Endothelial cell of hepatic sinusoid (primary cell): ENCODE measurements at regions not wholly inside any gene's neighbourhood (a gene's known extent, or its start where the extent isn't known, plus 50 kb on each side); places are given as distances from the start of the nearest gene placed in this dataset.

Source experiments
- in situ Hi-C: cut with HindIII; loops from 2 replicates; pipeline ENCODE4 v1.10.0; 2017; ENCODE audit warnings: low sequenced_read_pairs

DNA sequence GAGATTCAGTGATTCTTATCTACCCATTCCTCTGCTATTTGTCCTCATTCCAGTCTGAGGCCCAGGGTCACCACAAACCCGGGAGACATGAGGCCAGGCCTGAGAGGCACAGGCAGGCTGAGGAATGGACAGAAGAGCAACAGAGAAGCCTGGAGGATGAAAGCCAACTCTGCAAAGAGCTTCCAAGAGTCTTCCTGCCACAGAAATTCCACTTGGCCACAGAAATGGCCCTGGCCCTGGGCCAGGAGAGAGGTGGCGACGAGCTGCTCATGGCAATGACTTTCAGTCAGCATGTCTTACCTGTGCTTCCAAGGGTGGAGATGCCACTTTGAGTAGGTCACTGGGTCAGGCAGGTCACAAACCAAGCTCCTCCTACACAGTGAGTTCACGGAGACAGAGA lies 155.3 kb upstream of the PKDCC start:
- in situ Hi-C loops = no loop called here

DNA sequence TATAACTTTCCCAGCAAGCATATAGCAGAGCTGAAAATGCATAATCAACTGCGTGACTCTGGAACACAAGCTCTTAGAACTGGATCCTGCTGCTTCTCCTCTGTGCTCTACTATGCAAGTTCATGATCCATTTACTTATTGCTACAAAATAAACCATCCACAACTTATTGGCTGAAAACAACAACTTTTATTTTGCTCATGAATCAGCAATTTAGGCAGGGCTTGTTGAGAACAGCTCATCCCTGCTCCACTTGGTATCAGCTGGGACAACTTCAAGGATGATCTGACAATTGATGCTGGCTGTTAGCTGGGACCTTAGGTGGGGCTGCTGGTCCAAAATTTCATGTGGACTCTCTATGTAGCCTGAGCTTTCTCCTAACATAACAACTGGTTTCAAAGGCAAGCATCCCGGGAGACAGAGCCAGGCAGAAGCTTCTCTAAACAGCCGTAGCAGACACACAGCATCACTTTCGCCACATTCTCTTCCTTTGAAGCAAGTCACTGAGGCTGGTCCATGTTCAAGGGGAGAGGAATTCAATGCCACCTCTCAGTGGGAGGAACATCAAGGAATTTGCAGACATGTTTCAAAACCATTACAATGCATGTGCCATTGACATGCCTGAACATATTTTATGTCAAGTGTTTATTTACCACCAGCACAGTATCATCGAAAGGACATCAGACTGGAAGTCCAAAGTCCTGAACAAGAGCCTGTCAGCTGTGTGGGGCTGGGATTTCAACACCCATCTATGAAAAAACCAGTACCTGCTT lies 153.1 kb upstream of the PKDCC start:
- in situ Hi-C loops = no loop called here

DNA sequence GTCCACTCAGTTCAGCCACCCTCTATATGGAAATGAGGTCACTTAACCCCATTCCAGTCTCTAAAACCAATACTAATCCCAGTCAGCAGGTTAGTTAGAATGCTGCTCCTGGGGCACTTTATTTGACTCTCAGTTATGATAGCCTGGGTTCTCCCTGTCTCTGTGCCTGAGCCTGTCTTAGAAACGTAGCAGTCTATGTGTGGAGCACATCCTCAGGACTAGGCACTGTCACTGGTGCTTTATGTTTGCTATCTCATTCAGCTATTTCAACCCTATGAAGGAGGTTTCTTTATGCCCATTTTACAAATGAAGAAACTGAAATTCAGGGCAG lies 152.5 kb upstream of the PKDCC start:
- in situ Hi-C loops = no loop called here

DNA sequence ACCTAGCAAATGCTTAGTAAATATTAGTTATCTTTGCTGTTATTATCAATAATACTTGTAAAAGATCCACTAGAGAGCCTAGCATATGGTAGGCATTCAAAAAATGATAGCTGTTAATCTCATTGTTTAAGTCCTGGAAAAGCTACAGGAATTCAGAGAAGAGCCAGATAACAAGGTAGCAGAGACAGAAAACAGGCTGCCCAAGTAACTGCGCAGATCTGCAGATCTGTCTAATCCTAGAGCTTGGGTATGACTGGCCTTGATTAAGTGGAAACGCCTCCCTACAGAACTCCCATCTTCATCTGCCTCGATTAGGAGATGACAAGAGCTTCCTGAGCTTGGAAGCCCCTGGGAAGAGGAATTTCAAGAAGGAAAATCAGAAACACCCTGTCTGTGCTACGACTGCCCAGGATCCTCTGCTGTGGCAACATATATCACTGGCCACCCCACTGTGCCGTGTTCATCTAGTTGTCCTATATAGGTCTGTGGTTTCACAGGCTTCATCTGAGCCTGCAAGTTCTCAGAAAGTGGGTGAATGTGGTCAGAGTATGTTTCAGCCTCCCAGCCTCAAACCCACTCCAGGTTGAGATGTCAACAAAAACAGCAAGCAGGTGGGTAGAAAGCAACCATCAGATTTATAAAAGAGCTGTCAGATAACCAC lies 151.5 kb upstream of the PKDCC start:
- in situ Hi-C loops = no loop called here

DNA sequence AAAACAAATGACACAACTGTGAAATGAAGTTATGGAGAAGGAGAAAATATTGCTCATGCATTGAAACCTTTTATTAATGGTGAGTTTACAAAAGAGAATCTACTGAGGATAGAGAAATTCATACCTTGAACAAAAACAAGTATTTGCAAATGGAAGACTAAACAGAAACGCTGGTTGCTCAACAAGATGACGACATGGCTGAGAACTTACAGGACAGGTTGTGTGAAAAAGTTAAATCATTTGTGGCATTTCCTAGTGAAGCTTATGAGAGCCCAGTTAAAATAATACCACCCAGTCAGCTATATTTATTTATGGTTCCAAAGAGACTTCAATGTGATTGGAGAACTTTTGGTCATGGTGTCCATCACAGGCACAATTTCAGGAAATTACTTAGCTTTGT lies 148.6 kb upstream of the PKDCC start:
- in situ Hi-C loops = no loop called here

DNA sequence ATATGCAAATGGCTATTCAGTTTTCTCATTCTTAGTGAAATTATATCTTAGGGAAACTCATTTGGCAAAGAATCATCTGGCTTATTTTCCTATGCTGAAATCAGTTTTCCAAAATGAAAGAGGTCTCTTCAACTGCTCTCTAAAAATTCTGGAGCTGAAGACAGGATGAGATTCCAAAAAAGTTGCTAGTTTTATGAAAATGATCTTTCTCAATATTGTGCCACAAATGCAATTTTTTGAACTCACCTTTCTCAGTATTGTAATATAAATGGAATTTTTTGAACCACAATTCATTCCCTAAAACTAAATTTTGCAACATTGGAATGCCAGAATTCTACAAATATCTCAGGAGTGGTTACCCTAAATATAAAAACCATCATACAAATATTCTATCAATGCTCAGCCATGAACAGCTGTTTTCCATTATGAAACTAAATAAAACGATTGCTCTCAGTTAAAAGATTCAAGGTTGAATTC lies 147.7 kb upstream of the PKDCC start:
- in situ Hi-C loops = no loop called here

DNA sequence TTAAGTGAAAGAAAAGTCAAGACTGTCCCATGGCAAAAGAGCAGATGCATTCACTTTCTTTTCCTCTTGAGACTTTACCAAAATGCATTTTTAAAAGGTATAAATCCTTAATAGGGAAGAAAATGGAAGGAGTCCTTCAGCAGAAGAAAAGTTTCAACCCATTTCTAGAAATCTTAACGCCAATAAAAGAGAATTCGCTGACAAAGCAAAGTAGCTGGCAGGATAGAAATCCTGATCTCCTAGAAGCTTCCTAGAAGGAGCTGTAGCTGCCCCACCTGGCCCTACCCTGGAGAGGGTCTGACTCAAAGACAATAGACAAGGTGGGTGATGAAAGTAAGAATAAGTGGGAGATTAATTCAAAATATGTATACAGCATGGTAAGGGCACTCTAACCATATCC lies 144.9 kb upstream of the PKDCC start:
- in situ Hi-C loops = no loop called here

DNA sequence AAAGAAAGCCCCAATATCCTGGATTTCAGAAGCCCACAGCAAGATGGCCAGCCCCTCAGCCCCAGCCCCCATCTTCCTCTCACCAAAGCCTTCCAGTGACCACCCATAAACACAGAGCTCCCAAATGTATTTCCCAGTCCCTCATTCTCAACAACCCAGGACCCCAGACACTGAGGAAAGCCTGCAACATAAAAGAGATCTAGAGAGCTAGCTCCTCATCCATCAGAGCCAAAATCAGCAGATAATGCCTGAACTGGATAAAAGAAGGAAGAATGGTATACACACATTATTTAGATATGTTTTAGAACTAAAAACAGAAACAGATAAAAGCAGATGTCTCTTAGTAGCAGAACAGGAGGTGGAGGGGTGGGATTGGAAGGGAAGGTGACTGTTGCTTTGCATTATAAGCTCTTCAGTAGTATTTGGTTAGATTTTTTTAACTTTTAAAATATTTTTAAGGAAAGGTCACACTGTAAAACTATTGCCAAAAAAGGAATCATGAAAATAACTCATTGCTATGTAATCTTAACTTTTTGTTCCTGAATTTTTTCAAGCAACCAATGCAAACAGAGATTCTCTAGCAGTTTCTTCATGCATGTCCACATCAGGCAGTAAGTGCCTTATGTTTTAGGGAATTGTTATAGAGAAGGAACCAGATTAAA lies 144.2 kb upstream of the PKDCC start:
- in situ Hi-C loops = no loop called here

- in situ Hi-C loops = no loop called here
These were observed 143.4 kb upstream of the PKDCC start for GRCh38 chr2:41904459-41904858.

DNA sequence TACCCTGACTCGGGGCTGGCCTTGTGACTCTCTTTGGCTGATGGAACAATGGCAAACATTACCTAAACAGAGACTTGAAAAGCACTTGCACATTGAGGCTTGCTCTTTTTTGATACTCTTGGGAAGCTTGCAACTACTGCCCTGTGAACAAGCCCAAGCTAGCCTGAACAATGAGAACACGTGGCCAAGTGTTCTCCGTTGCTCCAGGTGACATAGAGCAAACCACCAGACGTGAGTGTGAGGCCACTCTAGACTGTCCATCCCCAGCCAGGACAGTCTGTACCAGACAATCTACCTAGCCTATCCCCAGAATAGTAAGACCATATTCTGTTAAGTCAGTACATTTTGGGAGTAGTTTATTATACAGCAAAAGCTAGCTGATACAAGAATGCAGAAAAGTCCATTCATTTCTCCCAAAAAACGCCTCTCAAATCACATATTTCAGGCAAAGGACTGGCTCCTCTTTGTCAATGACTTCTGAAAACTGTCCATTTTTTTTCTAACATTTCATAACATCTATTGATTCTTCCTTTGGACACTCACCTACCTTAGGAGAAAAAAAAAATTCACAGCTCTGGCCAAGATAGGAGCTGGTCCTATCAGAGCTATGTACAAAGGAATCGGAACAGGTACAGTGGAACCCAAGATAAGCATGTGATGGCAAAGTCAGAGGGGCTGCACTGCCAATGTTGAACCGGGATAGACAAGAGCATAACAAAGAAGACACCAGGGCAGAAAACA lies 142.1 kb upstream of the PKDCC start:
- in situ Hi-C loops = no loop called here

- in situ Hi-C loops = no loop called here
These were observed 141.5 kb upstream of the PKDCC start for GRCh38 chr2:41906338-41906725.

DNA sequence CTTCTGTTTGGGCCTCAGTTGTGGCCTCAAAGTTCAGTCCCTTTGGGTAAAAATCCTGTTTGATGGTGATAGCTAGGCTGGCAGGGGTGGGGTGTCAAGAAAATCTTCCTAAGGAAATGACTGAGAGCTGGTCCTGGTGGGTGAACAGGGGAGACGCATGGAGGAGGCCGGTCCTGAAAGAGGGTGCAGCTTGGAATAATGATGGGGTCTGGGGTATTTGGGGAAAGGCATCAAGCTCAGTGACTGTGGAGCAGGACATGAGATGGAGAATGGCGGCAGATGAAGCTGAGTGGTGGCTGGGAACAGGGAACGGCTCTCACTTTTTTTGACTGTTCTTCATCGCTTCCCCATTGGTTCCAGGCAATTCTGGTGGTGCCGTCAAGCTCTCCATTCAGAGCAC lies 140.7 kb upstream of the PKDCC start:
- in situ Hi-C loops = no loop called here

DNA sequence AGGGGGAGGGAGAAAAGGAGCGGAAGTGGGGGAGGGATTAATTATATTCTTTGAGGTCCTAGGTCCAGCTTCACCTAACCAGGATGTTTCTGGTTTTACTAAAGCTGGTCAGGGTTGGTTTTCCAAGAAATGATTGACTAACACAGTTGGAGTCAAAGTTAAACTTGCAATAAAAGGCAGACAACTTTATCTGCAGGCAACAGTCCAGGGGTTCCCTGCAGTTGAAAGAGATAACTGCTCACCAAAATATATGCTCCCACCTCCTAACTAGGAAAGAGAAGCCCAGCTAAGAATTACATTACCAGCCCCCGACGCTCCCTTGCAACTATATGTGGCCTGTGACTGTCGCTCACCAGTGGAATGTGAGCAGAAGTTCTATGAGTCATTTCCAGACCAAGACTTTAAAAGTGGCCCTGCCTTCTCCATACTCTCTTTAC lies 140.0 kb upstream of the PKDCC start:
- in situ Hi-C loops = no loop called here

- in situ Hi-C loops = no loop called here
These were observed 139.5 kb upstream of the PKDCC start for GRCh38 chr2:41908349-41908748.

- in situ Hi-C loops = no loop called here
These were observed 138.2 kb upstream of the PKDCC start for GRCh38 chr2:41909584-41909983.

DNA sequence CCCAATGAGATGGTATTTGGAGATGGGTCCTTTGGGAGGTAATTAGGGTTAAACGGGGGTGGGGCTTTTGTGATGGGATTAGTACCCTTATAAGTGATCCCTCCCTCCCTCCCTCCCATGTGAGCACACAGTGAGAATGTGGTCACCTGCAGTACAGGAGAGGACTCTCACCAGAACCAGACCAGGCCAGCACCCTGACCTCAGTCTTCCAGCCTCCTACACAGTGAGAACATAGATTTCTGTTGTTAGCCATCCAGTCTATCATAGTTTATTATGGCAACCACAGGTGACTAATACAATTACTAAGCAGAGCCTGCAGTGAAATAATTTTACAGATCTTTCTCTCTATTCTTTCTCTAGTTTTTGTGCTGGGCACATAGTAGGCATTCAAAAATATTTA lies 137.7 kb upstream of the PKDCC start:
- in situ Hi-C loops = no loop called here

DNA sequence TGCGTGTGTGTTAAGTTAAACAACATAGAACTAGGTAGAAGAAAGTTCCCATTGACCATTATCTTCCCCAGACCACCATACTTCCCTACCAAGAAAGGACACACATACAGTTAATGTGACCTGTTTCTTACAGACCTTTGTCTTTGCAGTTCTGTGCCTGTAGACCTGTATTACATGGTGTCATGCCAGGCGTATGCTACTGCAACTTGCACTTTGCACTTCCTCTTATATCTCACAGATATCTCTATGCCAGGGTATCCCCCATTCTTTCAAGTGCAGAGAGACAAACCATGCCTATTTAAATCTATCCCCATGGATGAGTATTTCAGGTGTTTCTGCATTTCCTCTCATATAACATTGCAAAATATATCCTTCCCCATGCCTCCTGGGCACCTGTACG lies 136.8 kb upstream of the PKDCC start:
- in situ Hi-C loops = no loop called here

- in situ Hi-C loops = no loop called here
These were observed 135.5 kb upstream of the PKDCC start for GRCh38 chr2:41912337-41912736.

GRCh38 chr2:41912776-41913175 lies 135.0 kb upstream of the PKDCC start:
- in situ Hi-C loops = no loop called here

GRCh38 chr2:41913311-41913710 lies 134.5 kb upstream of the PKDCC start:
- in situ Hi-C loops = no loop called here

GRCh38 chr2:41913921-41914609 lies 133.8 kb upstream of the PKDCC start:
- in situ Hi-C loops = no loop called here
